ENCODE measurements at regions not wholly inside any gene's neighbourhood (a gene's known extent, or its start where the extent isn't known, plus 50 kb on each side); places are given as distances from the start of the nearest gene placed in this dataset.
"Not testable (repeated sequence)": the region's sequence is repeated elsewhere in the genome, so short reads cannot be mapped to it uniquely, and the experiment has no call there.

- not testable (repeated sequence) for H3K27ac ChIP-seq (ENCODE audit: low read depth, low read length); H3K27me3 ChIP-seq (ENCODE audit: control insufficient read depth in 5 of 5, insufficient read depth in 4 of 5, low read length in 5 of 5); H3K4me3 ChIP-seq (ENCODE audit: low read depth in 1 of 5, low read length in 5 of 5); H3K4me1 ChIP-seq (ENCODE audit: control insufficient read depth in 5 of 5, insufficient read depth in 5 of 5, low read length in 5 of 5); H3K9me3 ChIP-seq (ENCODE audit: control insufficient read depth in 5 of 5, low read length in 5 of 5); H3K9ac ChIP-seq (ENCODE audit: low read length in 5 of 5); H3K36me3 ChIP-seq (ENCODE audit: control insufficient read depth in 5 of 5, insufficient read depth in 5 of 5, low read length in 5 of 5)
These were observed 314.1 kb downstream of the FRK start for GRCh38 chr6:115746583-115746982.

DNA sequence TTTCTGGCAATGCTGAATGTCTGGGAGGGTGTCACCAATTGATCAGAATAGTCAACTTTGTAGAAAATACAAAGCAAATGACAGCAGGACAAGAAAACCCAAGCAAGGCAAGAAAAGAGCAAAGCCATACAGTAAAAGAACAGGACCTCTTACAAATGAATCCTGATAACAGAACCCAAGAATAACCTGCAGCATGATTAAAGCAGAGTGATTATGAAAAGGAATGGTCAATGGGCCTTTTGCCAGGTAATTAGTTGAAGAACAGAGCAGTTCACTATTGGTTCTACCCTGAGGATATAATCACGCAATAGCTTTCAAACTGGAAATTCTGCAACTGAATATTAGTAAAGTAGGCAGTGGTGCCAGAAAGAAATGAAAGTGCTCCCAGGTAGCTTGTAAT is 319.8 kb downstream of the FRK start:
- Histone ChIP-seq H3K27ac (ENCODE audit: low read depth, low read length) (no peak overlapping the region), H3K27me3 (ENCODE audit: control insufficient read depth in 5 of 5, insufficient read depth in 4 of 5, low read length in 5 of 5) (no peaks in the 10 kb centered on the region), H3K9me3 (ENCODE audit: control insufficient read depth in 5 of 5, low read length in 5 of 5) (peaks cover 0 to 3% (median 2%) of the 10 kb centered on the region in 5 donors), H3K9ac (ENCODE audit: low read length in 5 of 5) (no peak overlapping the region), H3K4me3 (ENCODE audit: low read depth in 1 of 5, low read length in 5 of 5) (no peak overlapping the region), H3K4me1 (ENCODE audit: control insufficient read depth in 5 of 5, insufficient read depth in 5 of 5, low read length in 5 of 5) (no peaks in the 10 kb centered on the region), H3K36me3 (ENCODE audit: control insufficient read depth in 5 of 5, insufficient read depth in 5 of 5, low read length in 5 of 5) (no peaks in the 10 kb centered on the region)

DNA sequence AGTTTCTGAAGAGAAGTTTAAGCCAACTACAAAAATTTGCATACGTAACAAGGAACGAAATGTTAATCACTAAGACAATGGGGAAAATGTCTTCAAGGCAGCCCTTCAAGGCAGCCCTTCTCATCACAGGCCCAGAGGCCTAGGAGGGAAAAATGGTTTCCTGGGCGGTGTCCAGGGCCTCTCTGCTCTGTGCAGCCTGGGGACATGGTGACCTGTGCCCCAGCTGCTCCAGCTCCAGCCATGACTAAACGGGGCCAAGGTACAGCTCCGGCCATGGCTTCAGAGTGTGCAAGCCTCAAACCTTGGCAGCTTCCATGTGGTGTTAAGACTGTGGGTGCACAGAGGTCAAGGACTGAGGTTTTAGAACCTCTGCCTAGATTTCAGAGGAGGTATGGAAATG is 325.1 kb downstream of the FRK start:
- H3K27me3 ChIP-seq (ENCODE audit: control insufficient read depth in 5 of 5, insufficient read depth in 4 of 5, low read length in 5 of 5), result no peaks in the 10 kb centered on the region
- H3K27ac ChIP-seq (ENCODE audit: low read depth, low read length), result no peak overlapping the region
- no peaks in the 10 kb centered on the region for H3K36me3 ChIP-seq (ENCODE audit: control insufficient read depth in 5 of 5, insufficient read depth in 5 of 5, low read length in 5 of 5)
- H3K4me3 ChIP-seq (ENCODE audit: low read depth in 1 of 5, low read length in 5 of 5), result no peak overlapping the region
- no peaks in the 10 kb centered on the region for H3K4me1 ChIP-seq (ENCODE audit: control insufficient read depth in 5 of 5, insufficient read depth in 5 of 5, low read length in 5 of 5)
- no peak overlapping the region for H3K9ac ChIP-seq (ENCODE audit: low read length in 5 of 5)
- peaks cover 0 to 8% (median 7%) of the 10 kb centered on the region in 5 donors for H3K9me3 ChIP-seq (ENCODE audit: control insufficient read depth in 5 of 5, low read length in 5 of 5)

GRCh38 chr6:115733426-115733825 is 327.3 kb downstream of the FRK start:
- H3K9ac ChIP-seq (ENCODE audit: low read length in 5 of 5), result no peak overlapping the region
- no peaks in the 10 kb centered on the region for H3K4me1 ChIP-seq (ENCODE audit: control insufficient read depth in 5 of 5, insufficient read depth in 5 of 5, low read length in 5 of 5)
- no peak overlapping the region for H3K4me3 ChIP-seq (ENCODE audit: low read depth in 1 of 5, low read length in 5 of 5)
- no peaks in the 10 kb centered on the region for H3K36me3 ChIP-seq (ENCODE audit: control insufficient read depth in 5 of 5, insufficient read depth in 5 of 5, low read length in 5 of 5)
- no peaks in the 10 kb centered on the region for H3K27me3 ChIP-seq (ENCODE audit: control insufficient read depth in 5 of 5, insufficient read depth in 4 of 5, low read length in 5 of 5)
- peaks cover 0 to 8% (median 7%) of the 10 kb centered on the region in 5 donors for H3K9me3 ChIP-seq (ENCODE audit: control insufficient read depth in 5 of 5, low read length in 5 of 5)
- H3K27ac ChIP-seq (ENCODE audit: low read depth, low read length), result no peak overlapping the region

DNA sequence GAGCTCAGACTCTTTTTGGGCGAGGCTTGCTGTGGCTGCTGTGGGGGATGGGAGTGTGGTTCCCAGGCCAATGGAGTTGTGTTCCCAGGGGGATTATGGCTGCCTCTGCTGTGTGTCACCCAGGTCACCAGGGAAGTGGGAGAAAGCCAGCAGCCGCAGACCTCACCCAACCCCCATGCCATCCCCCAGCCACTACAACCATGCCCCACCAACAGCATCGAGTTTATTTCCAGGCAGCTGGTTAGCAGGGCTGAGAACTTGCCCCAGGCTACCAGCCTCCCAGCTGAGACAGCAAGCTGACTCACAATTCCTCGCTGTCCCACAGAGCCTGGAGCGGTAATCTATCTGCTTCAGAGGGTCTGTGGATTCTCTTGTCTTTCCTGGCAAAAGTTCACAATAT is 331.7 kb downstream of the FRK start:
- no peaks in the 10 kb centered on the region for H3K4me1 ChIP-seq (ENCODE audit: control insufficient read depth in 5 of 5, insufficient read depth in 5 of 5, low read length in 5 of 5)
- H3K27me3 ChIP-seq (ENCODE audit: control insufficient read depth in 5 of 5, insufficient read depth in 4 of 5, low read length in 5 of 5), result no peaks in the 10 kb centered on the region
- peaks cover 0 to 2% (median 0%) of the 10 kb centered on the region in 5 donors for H3K9me3 ChIP-seq (ENCODE audit: control insufficient read depth in 5 of 5, low read length in 5 of 5)
- H3K36me3 ChIP-seq (ENCODE audit: control insufficient read depth in 5 of 5, insufficient read depth in 5 of 5, low read length in 5 of 5), result no peaks in the 10 kb centered on the region
- H3K4me3 ChIP-seq (ENCODE audit: low read depth in 1 of 5, low read length in 5 of 5), result no peak overlapping the region
- no peak overlapping the region for H3K27ac ChIP-seq (ENCODE audit: low read depth, low read length)
- H3K9ac ChIP-seq (ENCODE audit: low read length in 5 of 5), result no peak overlapping the region

DNA sequence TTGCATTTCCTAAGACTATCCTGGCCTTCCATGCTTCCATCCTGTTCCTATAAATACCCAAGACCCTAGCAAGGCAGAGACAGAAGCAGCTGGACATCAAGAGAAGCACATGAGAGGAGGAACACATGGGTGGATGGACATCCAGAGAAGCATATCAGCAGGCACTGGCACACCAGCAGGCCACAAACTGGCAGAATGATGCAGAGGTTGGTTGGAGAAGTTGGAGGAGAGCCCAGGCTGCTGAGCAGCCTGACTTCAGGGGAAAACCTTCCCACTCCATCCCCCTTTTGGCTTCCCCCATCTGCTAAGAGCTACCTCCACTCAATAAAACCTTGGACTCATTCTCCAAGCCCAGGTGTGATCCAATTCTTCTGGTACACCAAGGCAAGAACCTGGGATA is 332.5 kb downstream of the FRK start:
- no peak overlapping the region for H3K4me3 ChIP-seq (ENCODE audit: low read depth in 1 of 5, low read length in 5 of 5)
- H3K9ac ChIP-seq (ENCODE audit: low read length in 5 of 5), result no peak overlapping the region
- peaks cover 0 to 2% (median 0%) of the 10 kb centered on the region in 5 donors for H3K9me3 ChIP-seq (ENCODE audit: control insufficient read depth in 5 of 5, low read length in 5 of 5)
- H3K27ac ChIP-seq (ENCODE audit: low read depth, low read length), result no peak overlapping the region
- no peaks in the 10 kb centered on the region for H3K36me3 ChIP-seq (ENCODE audit: control insufficient read depth in 5 of 5, insufficient read depth in 5 of 5, low read length in 5 of 5)
- no peaks in the 10 kb centered on the region for H3K4me1 ChIP-seq (ENCODE audit: control insufficient read depth in 5 of 5, insufficient read depth in 5 of 5, low read length in 5 of 5)
- no peaks in the 10 kb centered on the region for H3K27me3 ChIP-seq (ENCODE audit: control insufficient read depth in 5 of 5, insufficient read depth in 4 of 5, low read length in 5 of 5)

DNA sequence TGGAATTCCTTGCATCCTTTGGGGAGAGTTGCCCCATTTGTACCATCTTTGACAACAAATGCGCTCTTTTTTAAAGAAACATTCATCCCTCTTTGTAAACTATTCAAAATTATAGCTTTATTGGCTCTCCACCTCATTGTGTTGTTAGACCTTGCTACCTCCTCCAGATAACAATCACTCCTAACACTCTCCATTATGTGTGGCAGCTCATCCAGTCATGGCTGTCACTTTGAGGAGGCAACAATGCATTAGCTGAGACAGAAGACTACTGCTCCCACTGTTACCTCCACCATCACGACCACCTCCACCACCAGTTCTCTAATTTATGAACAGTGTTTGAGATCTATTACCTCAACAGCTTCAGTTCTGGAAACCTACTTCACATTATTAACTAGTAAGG is 339.1 kb downstream of the FRK start:
- Histone ChIP-seq H3K4me1 (ENCODE audit: control insufficient read depth in 5 of 5, insufficient read depth in 5 of 5, low read length in 5 of 5) (peaks cover 0 to 3% (median 0%) of the 10 kb centered on the region in 5 donors), H3K9me3 (ENCODE audit: control insufficient read depth in 5 of 5, low read length in 5 of 5) (no peaks in the 10 kb centered on the region), H3K36me3 (ENCODE audit: control insufficient read depth in 5 of 5, insufficient read depth in 5 of 5, low read length in 5 of 5) (no peaks in the 10 kb centered on the region), H3K27me3 (ENCODE audit: control insufficient read depth in 5 of 5, insufficient read depth in 4 of 5, low read length in 5 of 5) (no peaks in the 10 kb centered on the region), H3K4me3 (ENCODE audit: low read depth in 1 of 5, low read length in 5 of 5) (no peak overlapping the region), H3K9ac (ENCODE audit: low read length in 5 of 5) (no peak overlapping the region), H3K27ac (ENCODE audit: low read depth, low read length) (no peak overlapping the region)

DNA sequence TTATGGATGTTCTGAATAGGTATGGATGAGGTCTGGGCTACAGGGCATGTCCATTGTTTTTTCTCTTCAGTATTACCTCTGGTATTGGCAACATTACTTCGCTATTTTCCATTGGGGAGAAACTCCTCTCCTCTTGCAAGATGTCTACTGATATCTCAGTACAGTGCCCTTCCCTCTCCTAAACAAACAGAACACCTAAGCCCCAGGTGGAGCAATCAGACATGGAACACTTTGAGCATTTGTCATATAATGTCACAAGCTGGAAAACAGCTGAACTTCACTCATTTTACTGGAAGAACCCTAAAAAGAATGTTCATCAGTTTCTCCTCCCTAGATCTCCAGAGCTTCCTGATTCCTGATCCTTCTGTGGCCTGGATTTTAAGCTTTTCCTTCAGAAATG is 339.8 kb downstream of the FRK start:
- Histone ChIP-seq H3K4me3 (ENCODE audit: low read depth in 1 of 5, low read length in 5 of 5) (no peak overlapping the region), H3K4me1 (ENCODE audit: control insufficient read depth in 5 of 5, insufficient read depth in 5 of 5, low read length in 5 of 5) (peaks cover 0 to 3% (median 0%) of the 10 kb centered on the region in 5 donors), H3K9ac (ENCODE audit: low read length in 5 of 5) (no peak overlapping the region), H3K9me3 (ENCODE audit: control insufficient read depth in 5 of 5, low read length in 5 of 5) (no peaks in the 10 kb centered on the region), H3K27me3 (ENCODE audit: control insufficient read depth in 5 of 5, insufficient read depth in 4 of 5, low read length in 5 of 5) (no peaks in the 10 kb centered on the region), H3K27ac (ENCODE audit: low read depth, low read length) (no peak overlapping the region), H3K36me3 (ENCODE audit: control insufficient read depth in 5 of 5, insufficient read depth in 5 of 5, low read length in 5 of 5) (no peaks in the 10 kb centered on the region)

- no peaks in the 10 kb centered on the region for H3K36me3 ChIP-seq (ENCODE audit: control insufficient read depth in 5 of 5, insufficient read depth in 5 of 5, low read length in 5 of 5)
- no peak overlapping the region for H3K9ac ChIP-seq (ENCODE audit: low read length in 5 of 5)
- H3K27me3 ChIP-seq (ENCODE audit: control insufficient read depth in 5 of 5, insufficient read depth in 4 of 5, low read length in 5 of 5), result no peaks in the 10 kb centered on the region
- H3K9me3 ChIP-seq (ENCODE audit: control insufficient read depth in 5 of 5, low read length in 5 of 5), result no peaks in the 10 kb centered on the region
- peaks cover 0 to 3% (median 0%) of the 10 kb centered on the region in 5 donors for H3K4me1 ChIP-seq (ENCODE audit: control insufficient read depth in 5 of 5, insufficient read depth in 5 of 5, low read length in 5 of 5)
- H3K4me3 ChIP-seq (ENCODE audit: low read depth in 1 of 5, low read length in 5 of 5), result no peak overlapping the region
- no peak overlapping the region for H3K27ac ChIP-seq (ENCODE audit: low read depth, low read length)
These were observed 343.2 kb downstream of the FRK start for GRCh38 chr6:115717472-115717871.

GRCh38 chr6:115717062-115717461 is 343.6 kb downstream of the FRK start:
- peaks cover 0 to 3% (median 0%) of the 10 kb centered on the region in 5 donors for H3K4me1 ChIP-seq (ENCODE audit: control insufficient read depth in 5 of 5, insufficient read depth in 5 of 5, low read length in 5 of 5)
- no peaks in the 10 kb centered on the region for H3K27me3 ChIP-seq (ENCODE audit: control insufficient read depth in 5 of 5, insufficient read depth in 4 of 5, low read length in 5 of 5)
- H3K27ac ChIP-seq (ENCODE audit: low read depth, low read length), result no peak overlapping the region
- H3K36me3 ChIP-seq (ENCODE audit: control insufficient read depth in 5 of 5, insufficient read depth in 5 of 5, low read length in 5 of 5), result no peaks in the 10 kb centered on the region
- H3K9ac ChIP-seq (ENCODE audit: low read length in 5 of 5), result no peak overlapping the region
- H3K4me3 ChIP-seq (ENCODE audit: low read depth in 1 of 5, low read length in 5 of 5), result no peak overlapping the region
- H3K9me3 ChIP-seq (ENCODE audit: control insufficient read depth in 5 of 5, low read length in 5 of 5), result no peaks in the 10 kb centered on the region

All from subcutaneous abdominal adipose tissue (tissue), 5 donors.